ENCODE measurements at regions not wholly inside any gene's neighbourhood (a gene's known extent, or its start where the extent isn't known, plus 50 kb on each side); places are given as distances from the start of the nearest gene placed in this dataset.

DNA sequence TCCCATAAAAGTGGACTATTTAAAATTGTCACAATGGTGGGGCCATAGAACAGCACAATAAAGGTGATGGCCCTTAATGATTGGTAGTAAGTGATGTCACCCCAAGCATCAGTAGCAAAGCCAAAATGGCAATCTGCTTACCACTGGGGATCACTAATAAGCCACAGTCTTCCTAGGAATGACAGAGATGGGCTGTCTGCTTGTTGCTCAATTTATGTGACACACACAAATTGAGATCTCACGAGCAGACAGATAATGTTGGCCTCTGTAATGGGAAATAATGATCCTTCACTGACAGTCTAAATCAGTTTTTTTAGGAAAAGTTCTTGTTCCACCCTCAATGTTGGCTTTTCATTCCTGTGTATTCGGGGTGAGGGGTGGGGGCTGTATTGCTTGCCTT lies 515.1 kb downstream of the BRD1 start:
- no peaks in the 10 kb centered on the region for H3K9me3 ChIP-seq (ENCODE audit: control extremely low read depth in 1 of 3, control insufficient read depth in 2 of 3, insufficient read depth in 1 of 3, low read length in 2 of 3)
- no peaks in the 10 kb centered on the region for H3K4me1 Mint-ChIP-seq
- WGBS (ENCODE audit: insufficient coverage), result 40% methylated on average over 1 of the region's 2 CpGs

DNA sequence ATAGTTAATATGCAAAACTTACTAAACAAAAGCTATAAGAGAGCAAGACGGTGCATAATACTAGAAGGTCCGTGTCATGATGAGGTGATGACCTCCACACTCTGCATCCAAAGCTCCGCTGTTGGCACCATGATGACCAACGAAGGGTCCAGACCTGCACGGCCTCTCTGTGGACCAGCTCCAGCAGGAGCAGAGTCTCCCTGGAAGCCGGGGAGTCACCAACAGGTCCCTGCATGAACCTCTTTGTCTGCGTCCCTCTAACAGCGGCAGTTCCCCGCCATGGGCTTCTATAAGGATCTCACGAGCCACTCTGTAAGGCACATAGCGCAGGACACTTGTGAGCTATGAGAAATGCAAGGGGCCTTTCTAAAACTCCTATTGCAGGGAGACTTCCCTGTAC lies 517.3 kb downstream of the BRD1 start:
- Histone ChIP-seq H4K20me1 (ENCODE audit: control insufficient read depth, insufficient read depth, low read length, poor library complexity, severe bottlenecking) (no peaks in the 10 kb centered on the region), H3K4me2 (replicated peaks; ENCODE audit: low read depth, low read length, poor library complexity, severe bottlenecking) (no peak overlapping the region), H3K27me3 (replicated peaks in 1 of 4; ENCODE audit: control extremely low read depth in 1 of 4, control insufficient read depth in 3 of 4, insufficient read depth in 4 of 4, low read length in 3 of 4) (peaks cover 0 to 7% (median under 1%) of the 10 kb centered on the region in 4 experiments), H3K9me3 (ENCODE audit: control extremely low read depth in 1 of 3, control insufficient read depth in 2 of 3, insufficient read depth in 1 of 3, low read length in 2 of 3) (no peaks in the 10 kb centered on the region), H3K79me2 (ENCODE audit: control insufficient read depth, insufficient read depth, low read length) (no peaks in the 10 kb centered on the region), H3K4me3 (ENCODE audit: control extremely low read depth in 1 of 5, extremely low read depth in 1 of 5, insufficient read depth in 1 of 5, low read depth in 2 of 5, low read length in 4 of 5) (no peak overlapping the region), H3K4me1 (ENCODE audit: control insufficient read depth in 2 of 2, insufficient read depth in 2 of 2, low read length in 2 of 2) (no peaks in the 10 kb centered on the region), H3K9ac (ENCODE audit: low read length) (no peak overlapping the region), H3K27ac (ENCODE audit: low read length in 2 of 2) (no peak overlapping the region), H2AFZ (ENCODE audit: insufficient read depth, low read depth, low read length, poor library complexity, severe bottlenecking) (no peak overlapping the region), H3K36me3 (replicated peaks in 1 of 2; ENCODE audit: control extremely low read depth in 1 of 2, control insufficient read depth in 1 of 2, extremely low read depth in 1 of 2, insufficient read depth in 2 of 2, low read length in 1 of 2) (no peaks in the 10 kb centered on the region)
- CTCF ChIA-PET, result no interaction called here
- Mint-ChIP-seq H3K9me3 (ENCODE audit: insufficient read depth) (no peaks in the 10 kb centered on the region), H3K27ac (no peak overlapping the region), H3K4me3 (no peak overlapping the region), H3K4me1 (no peaks in the 10 kb centered on the region), H3K27me3 (peaks cover 23% of the 10 kb centered on the region)
- DNase-seq (no peak), ATAC-seq (ENCODE audit: low read depth) (no peak)
- intact Hi-C loops (cut with micrococcal nuclease), result no loop called here
- TF ChIP-seq EZH2 (IDR thresholded peaks at IDR 0.05; ENCODE audit: borderline replicate concordance, insufficient read depth, low read depth, low read length, poor library complexity, severe bottlenecking), result no peak
- TF ChIP-seq, protein P1, sequence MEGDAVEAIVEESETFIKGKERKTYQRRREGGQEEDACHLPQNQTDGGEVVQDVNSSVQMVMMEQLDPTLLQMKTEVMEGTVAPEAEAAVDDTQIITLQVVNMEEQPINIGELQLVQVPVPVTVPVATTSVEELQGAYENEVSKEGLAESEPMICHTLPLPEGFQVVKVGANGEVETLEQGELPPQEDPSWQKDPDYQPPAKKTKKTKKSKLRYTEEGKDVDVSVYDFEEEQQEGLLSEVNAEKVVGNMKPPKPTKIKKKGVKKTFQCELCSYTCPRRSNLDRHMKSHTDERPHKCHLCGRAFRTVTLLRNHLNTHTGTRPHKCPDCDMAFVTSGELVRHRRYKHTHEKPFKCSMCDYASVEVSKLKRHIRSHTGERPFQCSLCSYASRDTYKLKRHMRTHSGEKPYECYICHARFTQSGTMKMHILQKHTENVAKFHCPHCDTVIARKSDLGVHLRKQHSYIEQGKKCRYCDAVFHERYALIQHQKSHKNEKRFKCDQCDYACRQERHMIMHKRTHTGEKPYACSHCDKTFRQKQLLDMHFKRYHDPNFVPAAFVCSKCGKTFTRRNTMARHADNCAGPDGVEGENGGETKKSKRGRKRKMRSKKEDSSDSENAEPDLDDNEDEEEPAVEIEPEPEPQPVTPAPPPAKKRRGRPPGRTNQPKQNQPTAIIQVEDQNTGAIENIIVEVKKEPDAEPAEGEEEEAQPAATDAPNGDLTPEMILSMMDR (IDR thresholded peaks at IDR 0.05), result no peak
- 87% methylated on average over 11 of the region's 11 CpGs for WGBS (ENCODE audit: insufficient coverage)
- POLR2A ChIA-PET, result no interaction called here

More for the DNA sequence above, 515.1 kb downstream of the BRD1 start:
- H3K9ac ChIP-seq (ENCODE audit: low read length), result no peak overlapping the region
- DNase-seq (no peak), ATAC-seq (ENCODE audit: low read depth) (no peak)
- Mint-ChIP-seq H3K27me3 (peaks cover 18% of the 10 kb centered on the region), H3K4me3 (no peak overlapping the region), H3K27ac (no peak overlapping the region), H3K9me3 (ENCODE audit: insufficient read depth) (no peaks in the 10 kb centered on the region)
- TF ChIP-seq, protein P1 (IDR thresholded peaks at IDR 0.05), result no peak
- TF ChIP-seq EZH2 (IDR thresholded peaks at IDR 0.05; ENCODE audit: borderline replicate concordance, insufficient read depth, low read depth, low read length, poor library complexity, severe bottlenecking), result no peak
- H3K27ac ChIP-seq (ENCODE audit: low read length in 2 of 2), result no peak overlapping the region
- ChIA-PET POLR2A (no interaction called here), CTCF (no interaction called here)
- no peaks in the 10 kb centered on the region for H3K27me3 ChIP-seq (replicated peaks in 1 of 4; ENCODE audit: control extremely low read depth in 1 of 4, control insufficient read depth in 3 of 4, insufficient read depth in 4 of 4, low read length in 3 of 4)
- H4K20me1 ChIP-seq (ENCODE audit: control insufficient read depth, insufficient read depth, low read length, poor library complexity, severe bottlenecking), result no peaks in the 10 kb centered on the region
- no peak overlapping the region for H3K4me3 ChIP-seq (ENCODE audit: control extremely low read depth in 1 of 5, extremely low read depth in 1 of 5, insufficient read depth in 1 of 5, low read depth in 2 of 5, low read length in 4 of 5)
- H2AFZ ChIP-seq (ENCODE audit: insufficient read depth, low read depth, low read length, poor library complexity, severe bottlenecking), result no peak overlapping the region
- H3K79me2 ChIP-seq (ENCODE audit: control insufficient read depth, insufficient read depth, low read length), result no peaks in the 10 kb centered on the region
- intact Hi-C loops (cut with micrococcal nuclease), result no loop called here
- no peaks in the 10 kb centered on the region for H3K4me1 ChIP-seq (ENCODE audit: control insufficient read depth in 2 of 2, insufficient read depth in 2 of 2, low read length in 2 of 2)
- H3K36me3 ChIP-seq (replicated peaks in 1 of 2; ENCODE audit: control extremely low read depth in 1 of 2, control insufficient read depth in 1 of 2, extremely low read depth in 1 of 2, insufficient read depth in 2 of 2, low read length in 1 of 2), result no peaks in the 10 kb centered on the region
- H3K4me2 ChIP-seq (replicated peaks; ENCODE audit: low read depth, low read length, poor library complexity, severe bottlenecking), result no peak overlapping the region
